Hematopoietic multipotent progenitor cell treated with erythropoietin and hydrocortisone succinate and interleukin-3 and kit ligand, for 17 days (in vitro differentiated cells): ENCODE measurements at regions not wholly inside any gene's neighbourhood (a gene's known extent, or its start where the extent isn't known, plus 50 kb on each side); places are given as distances from the start of the nearest gene placed in this dataset.

Source experiments
- DNase-seq: peaks from one replicate; pipeline ENCODE4 v3.0.0-alpha.2; 2015; ENCODE audit warnings: low spot score

- DNase-seq = no peak
Observed at GRCh38 chr3:84066915-84067314, 891.9 kb upstream of the CADM2 start.

- DNase-seq = no peak
Observed at GRCh38 chr3:84073664-84074063, 885.1 kb upstream of the CADM2 start.

- no peak for DNase-seq
Observed at GRCh38 chr3:84074767-84075166, 884.0 kb upstream of the CADM2 start.

GRCh38 chr3:84077479-84077878 is 881.3 kb upstream of the CADM2 start:
- no peak for DNase-seq

GRCh38 chr3:84082726-84083125 is 876.1 kb upstream of the CADM2 start:
- no peak for DNase-seq

- DNase-seq = no peak
Observed at GRCh38 chr3:84092907-84093306, 865.9 kb upstream of the CADM2 start.

GRCh38 chr3:84096188-84096587 is 862.6 kb upstream of the CADM2 start:
- no peak for DNase-seq

- DNase-seq = no peak
Observed at GRCh38 chr3:84100861-84101260, 857.9 kb upstream of the CADM2 start.

GRCh38 chr3:84108442-84108971 is 850.3 kb upstream of the CADM2 start:
- DNase-seq = no peak

GRCh38 chr3:84109911-84110310 is 848.9 kb upstream of the CADM2 start:
- DNase-seq = no peak

GRCh38 chr3:84110787-84111186 is 848.0 kb upstream of the CADM2 start:
- no peak for DNase-seq

- DNase-seq = no peak
Observed at GRCh38 chr3:84125201-84125721, 833.5 kb upstream of the CADM2 start.

GRCh38 chr3:84125760-84126159 is 833.0 kb upstream of the CADM2 start:
- DNase-seq = no peak

GRCh38 chr3:84126160-84126559 is 832.6 kb upstream of the CADM2 start:
- no peak for DNase-seq

GRCh38 chr3:84128024-84128423 is 830.8 kb upstream of the CADM2 start:
- DNase-seq = no peak

GRCh38 chr3:84136425-84136824 is 822.4 kb upstream of the CADM2 start:
- no peak for DNase-seq

GRCh38 chr3:84140631-84141030 is 818.2 kb upstream of the CADM2 start:
- DNase-seq = no peak

- DNase-seq = no peak
Observed at GRCh38 chr3:84141571-84141970, 817.2 kb upstream of the CADM2 start.

GRCh38 chr3:84165328-84165727 is 793.5 kb upstream of the CADM2 start:
- DNase-seq = no peak

GRCh38 chr3:84175449-84175848 is 783.3 kb upstream of the CADM2 start:
- DNase-seq = no peak

GRCh38 chr3:84184937-84185336 is 773.9 kb upstream of the CADM2 start:
- DNase-seq = no peak

GRCh38 chr3:84194029-84194428 is 764.8 kb upstream of the CADM2 start:
- DNase-seq = no peak

GRCh38 chr3:84209474-84209873 is 749.3 kb upstream of the CADM2 start:
- DNase-seq = no peak

GRCh38 chr3:84223512-84223911 is 735.3 kb upstream of the CADM2 start:
- no peak for DNase-seq

- no peak for DNase-seq
Observed at GRCh38 chr3:84224262-84224661, 734.5 kb upstream of the CADM2 start.
